Transverse colon (tissue), 4 donors: ENCODE measurements at regions not wholly inside any gene's neighbourhood (a gene's known extent, or its start where the extent isn't known, plus 50 kb on each side); places are given as distances from the start of the nearest gene placed in this dataset.

Source experiments
- EP300 ChIP-seq: sonication (generic); formaldehyde crosslinking; IDR thresholded peaks from one replicate; pipeline ENCODE4 v1.6.1; 2017; ENCODE audit warnings: antibody characterized with exemption, low read depth
- POLR2A ChIP-seq: fragments of 450-650 bp; IDR thresholded peaks from one replicate; pipeline ENCODE4 v1.6.1; 2016; ENCODE audit warnings: antibody characterized with exemption, mild to moderate bottlenecking, moderate library complexity
- POLR2AphosphoS5 ChIP-seq, 3 donors: sonication (generic); formaldehyde crosslinking; IDR thresholded peaks; one replicate each; pipeline ENCODE4 v1.6.1; 2016; ENCODE audit warnings: antibody characterized with exemption in 3 of 3
- TF ChIP-seq, protein P1 (sequence below), 5 experiments: fragments of 200-600 bp in 3 of 5; fragments of 450-650 bp in 2 of 5; sonication (generic) in 3 of 5; IDR thresholded peaks; 1 replicate in 2 of 5; 2 replicates in 3 of 5; pipeline ENCODE4 v1.5.1; 2016 to 2017; ENCODE audit warnings: antibody characterized with exemption in 5 of 5, inconsistent platforms in 3 of 5, mild to moderate bottlenecking in 2 of 5, moderate library complexity in 1 of 5

DNA sequence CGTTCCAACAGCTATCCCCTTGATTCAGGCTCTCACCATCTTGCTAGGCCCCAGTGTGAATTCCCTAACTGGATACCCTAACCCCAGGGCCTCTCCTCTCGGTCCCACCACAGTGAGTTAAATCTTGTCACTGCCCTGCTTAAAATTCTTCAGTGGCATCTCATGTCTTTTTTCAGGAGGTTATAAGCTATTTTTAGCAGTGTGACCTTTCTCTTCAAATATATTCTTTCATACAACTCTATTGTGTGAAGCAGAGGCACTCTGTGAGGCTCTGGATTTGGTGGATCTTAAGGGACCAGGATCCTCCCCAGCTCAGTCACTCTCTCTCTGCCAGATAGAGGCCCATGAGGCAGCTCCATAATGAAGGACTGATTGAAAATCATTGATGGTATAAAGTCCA lies 760.4 kb downstream of the NTRK3 start:
- TF ChIP-seq, protein P1, sequence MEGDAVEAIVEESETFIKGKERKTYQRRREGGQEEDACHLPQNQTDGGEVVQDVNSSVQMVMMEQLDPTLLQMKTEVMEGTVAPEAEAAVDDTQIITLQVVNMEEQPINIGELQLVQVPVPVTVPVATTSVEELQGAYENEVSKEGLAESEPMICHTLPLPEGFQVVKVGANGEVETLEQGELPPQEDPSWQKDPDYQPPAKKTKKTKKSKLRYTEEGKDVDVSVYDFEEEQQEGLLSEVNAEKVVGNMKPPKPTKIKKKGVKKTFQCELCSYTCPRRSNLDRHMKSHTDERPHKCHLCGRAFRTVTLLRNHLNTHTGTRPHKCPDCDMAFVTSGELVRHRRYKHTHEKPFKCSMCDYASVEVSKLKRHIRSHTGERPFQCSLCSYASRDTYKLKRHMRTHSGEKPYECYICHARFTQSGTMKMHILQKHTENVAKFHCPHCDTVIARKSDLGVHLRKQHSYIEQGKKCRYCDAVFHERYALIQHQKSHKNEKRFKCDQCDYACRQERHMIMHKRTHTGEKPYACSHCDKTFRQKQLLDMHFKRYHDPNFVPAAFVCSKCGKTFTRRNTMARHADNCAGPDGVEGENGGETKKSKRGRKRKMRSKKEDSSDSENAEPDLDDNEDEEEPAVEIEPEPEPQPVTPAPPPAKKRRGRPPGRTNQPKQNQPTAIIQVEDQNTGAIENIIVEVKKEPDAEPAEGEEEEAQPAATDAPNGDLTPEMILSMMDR (IDR thresholded peaks at IDR 0.05): no peak
- TF ChIP-seq POLR2A: no peak
- no peak for TF ChIP-seq POLR2AphosphoS5 (IDR thresholded peaks at IDR 0.05)
- TF ChIP-seq EP300: no peak
